DOHH2 (cell line): ENCODE measurements at regions not wholly inside any gene's neighbourhood (a gene's known extent, or its start where the extent isn't known, plus 50 kb on each side); places are given as distances from the start of the nearest gene placed in this dataset.

Source experiments
- EZH2phosphoT487 ChIP-seq: fragments of 200-600 bp; sonication (generic); IDR thresholded peaks from 2 replicates; pipeline ENCODE4 v1.6.1; 2017; ENCODE audit warnings: borderline replicate concordance, mild to moderate bottlenecking, antibody characterized with exemption, low read length, moderate library complexity, mixed read lengths
- TF ChIP-seq, protein P1 (sequence below): fragments of 200-600 bp; sonication (generic); IDR thresholded peaks from one replicate; pipeline ENCODE4 v1.5.1; 2014; ENCODE audit warnings: antibody characterized with exemption, mild to moderate bottlenecking, low read depth, low read length; ENCODE audit not compliant: poor library complexity, severe bottlenecking

DNA sequence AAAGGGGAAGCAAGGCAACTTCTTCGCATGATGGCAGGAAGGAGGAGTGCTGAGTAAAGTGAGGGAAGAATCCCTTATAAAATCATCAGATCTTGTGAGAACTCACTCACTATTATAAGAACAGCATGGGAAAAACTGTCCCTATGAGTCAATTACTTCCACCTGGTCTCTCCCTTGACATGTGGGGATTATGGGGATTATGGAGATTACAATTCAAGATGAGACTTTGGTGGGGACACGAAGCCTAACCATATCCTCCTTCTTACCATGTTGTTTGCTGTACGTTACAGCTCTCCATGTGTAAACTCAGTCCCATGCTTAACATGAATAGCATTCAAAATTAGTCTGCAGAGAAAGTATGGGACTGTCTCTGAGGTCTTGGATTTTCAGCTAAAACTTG lies 1096.8 kb upstream of the ACVR2A start:
- TF ChIP-seq, protein P1, sequence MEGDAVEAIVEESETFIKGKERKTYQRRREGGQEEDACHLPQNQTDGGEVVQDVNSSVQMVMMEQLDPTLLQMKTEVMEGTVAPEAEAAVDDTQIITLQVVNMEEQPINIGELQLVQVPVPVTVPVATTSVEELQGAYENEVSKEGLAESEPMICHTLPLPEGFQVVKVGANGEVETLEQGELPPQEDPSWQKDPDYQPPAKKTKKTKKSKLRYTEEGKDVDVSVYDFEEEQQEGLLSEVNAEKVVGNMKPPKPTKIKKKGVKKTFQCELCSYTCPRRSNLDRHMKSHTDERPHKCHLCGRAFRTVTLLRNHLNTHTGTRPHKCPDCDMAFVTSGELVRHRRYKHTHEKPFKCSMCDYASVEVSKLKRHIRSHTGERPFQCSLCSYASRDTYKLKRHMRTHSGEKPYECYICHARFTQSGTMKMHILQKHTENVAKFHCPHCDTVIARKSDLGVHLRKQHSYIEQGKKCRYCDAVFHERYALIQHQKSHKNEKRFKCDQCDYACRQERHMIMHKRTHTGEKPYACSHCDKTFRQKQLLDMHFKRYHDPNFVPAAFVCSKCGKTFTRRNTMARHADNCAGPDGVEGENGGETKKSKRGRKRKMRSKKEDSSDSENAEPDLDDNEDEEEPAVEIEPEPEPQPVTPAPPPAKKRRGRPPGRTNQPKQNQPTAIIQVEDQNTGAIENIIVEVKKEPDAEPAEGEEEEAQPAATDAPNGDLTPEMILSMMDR, result no peak
- TF ChIP-seq EZH2phosphoT487, result no peak
